ENCODE measurements at regions not wholly inside any gene's neighbourhood (a gene's known extent, or its start where the extent isn't known, plus 50 kb on each side); places are given as distances from the start of the nearest gene placed in this dataset.

DNA sequence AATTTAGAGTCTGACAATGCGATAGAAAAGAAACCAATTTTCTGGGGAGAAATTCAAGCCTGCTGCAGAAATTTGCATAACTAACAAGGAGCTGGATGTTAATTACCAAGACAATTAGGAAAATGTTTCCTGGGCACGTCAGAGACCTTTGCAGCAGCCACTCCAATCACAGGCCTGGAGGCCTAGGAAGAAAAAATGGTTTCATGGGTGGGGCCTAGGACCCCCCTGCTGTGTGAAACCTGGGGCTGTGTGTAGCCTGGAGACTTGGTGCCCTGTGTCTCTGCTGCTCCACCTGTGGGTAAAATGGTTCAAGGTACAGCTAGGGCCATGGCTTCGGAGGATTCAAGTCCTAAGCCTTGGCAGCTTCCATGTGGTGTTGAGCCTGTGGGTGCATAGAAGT is 837.9 kb downstream of the OTOL1 start:
- no peak for DNase-seq (ENCODE audit: low spot score)
- H3K4me3 ChIP-seq: no peak overlapping the region
- H3K27ac ChIP-seq: no peak overlapping the region
- no peaks in the 10 kb centered on the region for H3K9me3 ChIP-seq
- TF ChIP-seq, protein P1, sequence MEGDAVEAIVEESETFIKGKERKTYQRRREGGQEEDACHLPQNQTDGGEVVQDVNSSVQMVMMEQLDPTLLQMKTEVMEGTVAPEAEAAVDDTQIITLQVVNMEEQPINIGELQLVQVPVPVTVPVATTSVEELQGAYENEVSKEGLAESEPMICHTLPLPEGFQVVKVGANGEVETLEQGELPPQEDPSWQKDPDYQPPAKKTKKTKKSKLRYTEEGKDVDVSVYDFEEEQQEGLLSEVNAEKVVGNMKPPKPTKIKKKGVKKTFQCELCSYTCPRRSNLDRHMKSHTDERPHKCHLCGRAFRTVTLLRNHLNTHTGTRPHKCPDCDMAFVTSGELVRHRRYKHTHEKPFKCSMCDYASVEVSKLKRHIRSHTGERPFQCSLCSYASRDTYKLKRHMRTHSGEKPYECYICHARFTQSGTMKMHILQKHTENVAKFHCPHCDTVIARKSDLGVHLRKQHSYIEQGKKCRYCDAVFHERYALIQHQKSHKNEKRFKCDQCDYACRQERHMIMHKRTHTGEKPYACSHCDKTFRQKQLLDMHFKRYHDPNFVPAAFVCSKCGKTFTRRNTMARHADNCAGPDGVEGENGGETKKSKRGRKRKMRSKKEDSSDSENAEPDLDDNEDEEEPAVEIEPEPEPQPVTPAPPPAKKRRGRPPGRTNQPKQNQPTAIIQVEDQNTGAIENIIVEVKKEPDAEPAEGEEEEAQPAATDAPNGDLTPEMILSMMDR (IDR thresholded peaks at IDR 0.05): no peak
- H3K36me3 ChIP-seq: no peaks in the 10 kb centered on the region
- no peaks in the 10 kb centered on the region for H3K4me1 ChIP-seq (ENCODE audit: control insufficient read depth in 1 of 2, low read depth in 2 of 2)
- no peaks in the 10 kb centered on the region for H3K27me3 ChIP-seq (replicated peaks; ENCODE audit: insufficient read depth)
- no peak for ATAC-seq (ENCODE audit: insufficient number of reproducible peaks, low FRiP score, low read depth)

DNA sequence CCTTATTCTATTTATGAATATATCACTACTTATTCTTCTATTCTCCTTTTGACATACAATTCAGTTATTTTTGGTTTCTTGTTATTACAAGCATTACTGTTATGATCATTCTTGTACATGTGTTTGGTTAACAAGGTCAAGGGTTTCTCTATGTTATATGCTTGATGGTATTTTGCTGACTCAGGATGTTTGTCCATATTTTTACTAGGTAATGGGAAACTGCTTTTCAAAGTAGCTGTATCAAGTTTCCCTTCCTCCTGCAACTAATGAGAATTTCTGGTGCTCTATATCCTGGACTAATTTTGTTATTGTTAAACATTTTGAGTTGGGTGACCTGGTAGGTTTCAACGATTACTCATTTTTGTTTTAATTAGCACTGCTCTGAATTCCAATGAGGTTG is 841.0 kb downstream of the OTOL1 start:
- TF ChIP-seq, protein P1 (IDR thresholded peaks at IDR 0.05): no peak
- DNase-seq (ENCODE audit: low spot score) (no peak), ATAC-seq (ENCODE audit: insufficient number of reproducible peaks, low FRiP score, low read depth) (no peak)
- Histone ChIP-seq H3K27me3 (replicated peaks; ENCODE audit: insufficient read depth) (no peaks in the 10 kb centered on the region), H3K4me1 (ENCODE audit: control insufficient read depth in 1 of 2, low read depth in 2 of 2) (no peaks in the 10 kb centered on the region), H3K9me3 (no peaks in the 10 kb centered on the region), H3K36me3 (no peaks in the 10 kb centered on the region), H3K4me3 (no peak overlapping the region), H3K27ac (no peak overlapping the region)

DNA sequence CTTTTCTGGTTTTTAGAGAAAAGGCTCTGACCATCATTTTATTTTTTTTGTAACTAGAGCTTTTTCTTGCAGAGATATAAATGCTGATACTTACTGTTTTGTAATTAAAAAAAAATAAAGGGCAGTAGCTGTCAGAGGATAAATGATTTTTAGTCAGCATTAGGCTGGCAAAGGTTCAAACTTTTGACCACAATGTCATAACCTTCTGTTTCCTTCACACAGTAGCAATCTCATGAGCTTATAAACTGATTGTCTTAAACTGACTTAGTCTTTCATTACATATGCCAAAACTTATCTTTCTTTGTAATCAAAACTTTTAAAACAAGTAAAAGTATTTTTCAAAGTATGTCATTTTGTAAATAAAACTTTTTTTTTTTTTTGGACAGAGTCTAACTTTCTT is 841.9 kb downstream of the OTOL1 start:
- DNase-seq (ENCODE audit: low spot score) (no peak), ATAC-seq (ENCODE audit: insufficient number of reproducible peaks, low FRiP score, low read depth) (no peak)
- Histone ChIP-seq H3K4me1 (ENCODE audit: control insufficient read depth in 1 of 2, low read depth in 2 of 2) (no peaks in the 10 kb centered on the region), H3K27ac (no peak overlapping the region), H3K27me3 (replicated peaks; ENCODE audit: insufficient read depth) (no peaks in the 10 kb centered on the region), H3K9me3 (no peaks in the 10 kb centered on the region), H3K36me3 (no peaks in the 10 kb centered on the region), H3K4me3 (no peak overlapping the region)
- TF ChIP-seq, protein P1 (IDR thresholded peaks at IDR 0.05): no peak

DNA sequence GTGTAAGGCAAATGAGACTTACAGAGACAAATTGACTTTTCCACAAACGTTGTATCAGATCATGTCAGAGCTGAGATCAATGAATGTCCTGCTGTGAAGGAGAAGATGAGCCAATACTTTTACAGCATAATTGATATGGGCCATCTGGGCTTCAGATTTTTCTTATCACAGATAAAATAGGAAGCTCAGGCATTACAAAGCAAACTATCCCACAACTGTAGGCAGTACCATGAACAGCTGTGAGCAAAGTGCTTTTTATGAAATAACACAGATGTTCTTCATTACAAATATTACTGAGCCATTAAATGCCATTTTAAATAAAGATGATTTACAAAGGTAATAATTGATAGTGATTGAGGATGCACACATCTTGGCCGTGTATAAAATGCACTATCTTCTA is 852.3 kb downstream of the OTOL1 start:
- no peak for DNase-seq (ENCODE audit: low spot score)
- no peaks in the 10 kb centered on the region for H3K9me3 ChIP-seq
- no peak for ATAC-seq (ENCODE audit: insufficient number of reproducible peaks, low FRiP score, low read depth)
- no peaks in the 10 kb centered on the region for H3K36me3 ChIP-seq
- no peaks in the 10 kb centered on the region for H3K27me3 ChIP-seq (replicated peaks; ENCODE audit: insufficient read depth)
- TF ChIP-seq, protein P1 (IDR thresholded peaks at IDR 0.05): no peak
- no peak overlapping the region for H3K4me3 ChIP-seq
- H3K27ac ChIP-seq: no peak overlapping the region
- no peaks in the 10 kb centered on the region for H3K4me1 ChIP-seq (ENCODE audit: control insufficient read depth in 1 of 2, low read depth in 2 of 2)

DNA sequence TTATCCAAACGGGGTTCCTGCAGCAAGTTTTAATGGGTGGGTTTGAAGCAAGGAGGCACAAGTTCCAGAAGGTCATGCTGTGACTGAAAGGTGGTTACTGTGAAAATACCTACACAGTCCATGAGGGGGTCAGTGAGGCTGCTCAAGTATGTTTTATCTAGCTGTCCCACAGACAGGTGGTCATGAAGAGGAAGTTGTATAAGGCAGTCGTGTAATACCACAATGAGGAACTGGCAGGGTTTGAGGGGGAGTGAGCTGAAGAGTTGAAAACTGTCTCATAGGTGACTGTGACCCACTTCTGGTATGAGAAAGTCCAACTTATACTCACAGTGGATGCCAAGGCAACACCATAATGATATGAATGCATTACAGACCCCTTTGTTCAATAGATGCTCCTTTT is 856.8 kb downstream of the OTOL1 start:
- no peaks in the 10 kb centered on the region for H3K9me3 ChIP-seq
- H3K4me3 ChIP-seq: no peak overlapping the region
- DNase-seq (ENCODE audit: low spot score) (no peak), ATAC-seq (ENCODE audit: insufficient number of reproducible peaks, low FRiP score, low read depth) (no peak)
- no peaks in the 10 kb centered on the region for H3K36me3 ChIP-seq
- TF ChIP-seq, protein P1 (IDR thresholded peaks at IDR 0.05): no peak
- H3K27ac ChIP-seq: no peak overlapping the region
- no peaks in the 10 kb centered on the region for H3K27me3 ChIP-seq (replicated peaks; ENCODE audit: insufficient read depth)
- H3K4me1 ChIP-seq (ENCODE audit: control insufficient read depth in 1 of 2, low read depth in 2 of 2): no peaks in the 10 kb centered on the region

Measured in thoracic aorta (tissue), 2 donors.